Activated B cell treated with CpG ODN at 0.5 μM for 24 hours (primary cell): ENCODE measurements at regions not wholly inside any gene's neighbourhood (a gene's known extent, or its start where the extent isn't known, plus 50 kb on each side); places are given as distances from the start of the nearest gene placed in this dataset.

Experiments
- ATAC-seq: fragments of 200-7000 bp; cut with Tn5 transposase; one replicate; pipeline ENCODE4 v1.10.0; 2021; ENCODE audit warnings: low read depth, mild to moderate bottlenecking, moderate library complexity
- CTCF ChIA-PET: fragments of 350-600 bp; sonication (Branson Sonifier 250); formaldehyde crosslinking; loops from one replicate; lab custom pipeline; 2021; ENCODE audit warnings: antibody characterized with exemption; lab: Charles Lee
- POLR2A ChIA-PET: fragments of 350-600 bp; sonication (Branson Sonifier 250); formaldehyde crosslinking; loops from one replicate; lab custom pipeline; 2021; ENCODE audit warnings: antibody characterized with exemption; lab: Charles Lee
- DNase-seq: peaks from one replicate; pipeline ENCODE4 v3.0.0; 2022
- H3K27ac Mint-ChIP-seq: one replicate; pipeline ENCODE4 v1.8.0; 2020; ENCODE audit warnings: mixed read lengths
- H3K27me3 Mint-ChIP-seq: one replicate; pipeline ENCODE4 v1.8.0; 2021; ENCODE audit warnings: mixed read lengths
- H3K36me3 Mint-ChIP-seq: one replicate; pipeline ENCODE4 v1.8.0; 2021; ENCODE audit warnings: low read depth, mixed read lengths
- H3K4me1 Mint-ChIP-seq: one replicate; pipeline ENCODE4 v1.8.0; 2021; ENCODE audit warnings: mixed read lengths
- H3K4me3 Mint-ChIP-seq: one replicate; pipeline ENCODE4 v1.8.0; 2020; ENCODE audit warnings: mild to moderate bottlenecking, mixed read lengths
- H3K9me3 Mint-ChIP-seq: one replicate; pipeline ENCODE4 v1.8.0; 2020; ENCODE audit warnings: mixed read lengths
- intact Hi-C: fragments of 100-400 bp; cut with micrococcal nuclease; formaldehyde crosslinking; loops from one replicate; pipeline ENCODE4 v1.15.1; 2024
- TF ChIP-seq, protein P1 (sequence below): fragments of 200-600 bp; IDR thresholded peaks from one replicate; pipeline ENCODE4 v1.8.0; 2022; ENCODE audit warnings: antibody characterized with exemption, mild to moderate bottlenecking

GRCh38 chr7:131106681-131107336 is 220.9 kb upstream of the MKLN1 start:
- peak overlapping the region; percentile 99 for H3K27ac Mint-ChIP-seq
- ChIA-PET CTCF (interaction anchor here (0.8 to 1.4 kb wide), 8 partner anchors 17 to 318 kb away, joined by 3 to 5 read pairs (median 4); partner anchors contain the start of gene MKLN1), POLR2A (interaction anchor here (0.5 to 4.2 kb wide), 30 partner anchors 8 to 1975 kb away, joined by 3 to 32 read pairs (median 4); partner anchors contain the start of genes CHCHD3 and MKLN1)
- peak; percentile 8 for ATAC-seq
- H3K9me3 Mint-ChIP-seq = no peaks in the 10 kb centered on the region
- DNase-seq = peak; percentile 54
- intact Hi-C loops = loop anchor here (1.0 to 5.0 kb wide), 9 partner anchors 38 to 317 kb away; no protein-coding TSS in a partner anchor
- H3K4me1 Mint-ChIP-seq = peaks cover 75% of the 10 kb centered on the region
- H3K4me3 Mint-ChIP-seq = peak overlapping the region; percentile 99
- no peaks in the 10 kb centered on the region for H3K27me3 Mint-ChIP-seq
- TF ChIP-seq, protein P1, sequence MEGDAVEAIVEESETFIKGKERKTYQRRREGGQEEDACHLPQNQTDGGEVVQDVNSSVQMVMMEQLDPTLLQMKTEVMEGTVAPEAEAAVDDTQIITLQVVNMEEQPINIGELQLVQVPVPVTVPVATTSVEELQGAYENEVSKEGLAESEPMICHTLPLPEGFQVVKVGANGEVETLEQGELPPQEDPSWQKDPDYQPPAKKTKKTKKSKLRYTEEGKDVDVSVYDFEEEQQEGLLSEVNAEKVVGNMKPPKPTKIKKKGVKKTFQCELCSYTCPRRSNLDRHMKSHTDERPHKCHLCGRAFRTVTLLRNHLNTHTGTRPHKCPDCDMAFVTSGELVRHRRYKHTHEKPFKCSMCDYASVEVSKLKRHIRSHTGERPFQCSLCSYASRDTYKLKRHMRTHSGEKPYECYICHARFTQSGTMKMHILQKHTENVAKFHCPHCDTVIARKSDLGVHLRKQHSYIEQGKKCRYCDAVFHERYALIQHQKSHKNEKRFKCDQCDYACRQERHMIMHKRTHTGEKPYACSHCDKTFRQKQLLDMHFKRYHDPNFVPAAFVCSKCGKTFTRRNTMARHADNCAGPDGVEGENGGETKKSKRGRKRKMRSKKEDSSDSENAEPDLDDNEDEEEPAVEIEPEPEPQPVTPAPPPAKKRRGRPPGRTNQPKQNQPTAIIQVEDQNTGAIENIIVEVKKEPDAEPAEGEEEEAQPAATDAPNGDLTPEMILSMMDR = no peak
- H3K36me3 Mint-ChIP-seq = peaks cover 42% of the 10 kb centered on the region

DNA sequence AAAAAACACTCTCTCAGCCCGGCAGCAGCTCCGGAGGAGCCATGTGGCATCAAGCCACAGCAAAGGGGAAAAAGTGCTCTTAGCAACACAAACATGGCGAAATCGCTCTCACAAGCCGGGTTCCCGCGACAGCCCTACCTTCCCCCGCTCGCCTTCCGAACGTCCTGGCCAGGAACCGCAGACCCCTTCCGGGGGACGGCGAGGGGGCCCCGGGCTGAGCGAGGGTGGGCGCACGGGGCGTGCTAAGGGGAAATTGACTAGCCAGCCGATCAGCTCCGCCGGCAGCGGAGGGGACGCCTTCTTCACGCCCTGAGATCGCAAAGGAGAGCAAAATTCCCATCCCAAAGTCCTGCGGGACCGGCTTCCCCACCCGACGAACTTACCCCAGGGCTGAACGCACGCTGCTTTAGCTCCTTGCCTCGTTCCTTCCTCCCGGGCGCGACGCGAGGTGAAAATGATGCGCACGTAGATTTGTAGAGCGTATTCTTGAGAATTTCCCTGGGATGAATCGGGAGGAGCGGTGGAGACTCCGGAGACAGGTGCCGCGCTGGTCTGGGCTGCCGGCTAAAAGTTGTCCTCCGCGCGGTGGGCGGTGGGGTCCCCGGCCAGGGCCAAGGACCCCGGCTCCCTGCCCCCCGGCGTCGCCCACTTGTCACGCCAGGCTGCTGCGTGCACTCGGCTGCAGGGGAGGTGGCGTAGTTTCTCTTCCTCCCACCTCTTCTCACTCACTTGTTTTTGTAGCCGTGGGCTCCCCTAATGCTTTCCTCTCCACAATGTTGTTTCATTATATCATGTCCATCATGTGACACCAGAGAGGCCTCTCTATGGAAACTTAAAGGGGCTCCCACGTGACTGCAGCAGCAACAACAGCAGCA is 220.1 kb upstream of the MKLN1 start:
- DNase-seq = peak; percentile 69
- Mint-ChIP-seq H3K4me1 (peaks cover 75% of the 10 kb centered on the region), H3K4me3 (peak overlapping the region; percentile 99), H3K27ac (peak overlapping the region; percentile 99), H3K27me3 (no peaks in the 10 kb centered on the region), H3K9me3 (no peaks in the 10 kb centered on the region), H3K36me3 (peaks cover 34% of the 10 kb centered on the region)
- POLR2A ChIA-PET = interaction anchor here (0.6 to 4.2 kb wide), 21 partner anchors 8 to 1974 kb away, joined by 3 to 32 read pairs (median 5); partner anchors contain the start of genes CHCHD3 and MKLN1
- peak; percentile 45 for ATAC-seq
- TF ChIP-seq, protein P1 = no peak
- CTCF ChIA-PET = interaction anchor here (1.2 to 1.4 kb wide), 2 partner anchors 35 to 124 kb away, joined by 3 to 4 read pairs; no protein-coding TSS in a partner anchor
- intact Hi-C loops = loop anchor here (1.0 to 5.0 kb wide), 8 partner anchors 17 to 317 kb away; partner anchors contain the start of gene MKLN1

- intact Hi-C loops = loop anchor here (1.0 to 5.0 kb wide), 4 partner anchors 16 to 219 kb away; partner anchors contain the start of gene MKLN1
- ATAC-seq (no peak), DNase-seq (peak; percentile 62)
- TF ChIP-seq, protein P1 = no peak
- ChIA-PET POLR2A (interaction anchor here (0.9 to 4.9 kb wide), 11 partner anchors 9 to 279 kb away, joined by 3 to 51 read pairs (median 9); partner anchors contain the start of gene MKLN1), CTCF (interaction anchor here (1.0 kb wide), 1 partner anchor 70 kb away, joined by 3 read pairs; no protein-coding TSS in a partner anchor)
- no peaks in the 10 kb centered on the region for H3K27me3 Mint-ChIP-seq
- H3K9me3 Mint-ChIP-seq = no peaks in the 10 kb centered on the region
- peak overlapping the region; percentile 99 for H3K4me3 Mint-ChIP-seq
- peak overlapping the region; percentile 99 for H3K27ac Mint-ChIP-seq
- H3K4me1 Mint-ChIP-seq = peaks cover 74% of the 10 kb centered on the region
- H3K36me3 Mint-ChIP-seq = peaks cover 33% of the 10 kb centered on the region
Observed at GRCh38 chr7:131108212-131108940, 219.3 kb upstream of the MKLN1 start.

- Mint-ChIP-seq H3K27ac (peak overlapping the region; percentile 99), H3K9me3 (no peaks in the 10 kb centered on the region), H3K36me3 (peaks cover 25% of the 10 kb centered on the region), H3K4me1 (peaks cover 65% of the 10 kb centered on the region), H3K4me3 (peak overlapping the region; percentile 99), H3K27me3 (no peaks in the 10 kb centered on the region)
- intact Hi-C loops = loop anchor here (5.0 kb wide), 1 partner anchor 167 kb away; no protein-coding TSS in a partner anchor
- ATAC-seq (no peak), DNase-seq (no peak)
- POLR2A ChIA-PET = interaction anchor here (0.9 to 4.9 kb wide), 11 partner anchors 10 to 314 kb away, joined by 3 to 51 read pairs (median 5); partner anchors contain the start of gene MKLN1
- TF ChIP-seq, protein P1 = no peak
- CTCF ChIA-PET = interaction anchor here (1.0 to 1.5 kb wide), 3 partner anchors 13 to 71 kb away, joined by 3 to 5 read pairs (median 5); no protein-coding TSS in a partner anchor
Observed at GRCh38 chr7:131109011-131109758, 218.5 kb upstream of the MKLN1 start.
